Osteoblast (primary cell): ENCODE measurements at regions not wholly inside any gene's neighbourhood (a gene's known extent, or its start where the extent isn't known, plus 50 kb on each side); places are given as distances from the start of the nearest gene placed in this dataset.

Source experiments
- DNase-seq: peaks from one replicate; pipeline ENCODE4 v3.0.0; 2011; ENCODE audit warnings: low spot score, mixed read lengths; ENCODE audit not compliant: insufficient read length; ENCODE audit errors: missing footprints
- H2AFZ ChIP-seq: 2 replicates; pipeline ENCODE4 v1.6.0; 2011; ENCODE audit warnings: mild to moderate bottlenecking, low read length
- H3K27ac ChIP-seq: 2 replicates; pipeline ENCODE4 v1.5.1; 2011; ENCODE audit warnings: mild to moderate bottlenecking, low read depth, low read length, moderate library complexity
- H3K27me3 ChIP-seq: 2 replicates; pipeline ENCODE4 v1.6.0; 2012; ENCODE audit warnings: mild to moderate bottlenecking, control low read depth, inconsistent platforms, low read length, moderate library complexity; ENCODE audit not compliant: insufficient read depth
- H3K36me3 ChIP-seq: 2 replicates; pipeline ENCODE4 v1.5.1; 2011; ENCODE audit warnings: mild to moderate bottlenecking, low read length, control low read depth, moderate library complexity; ENCODE audit not compliant: insufficient read depth
- H3K4me1 ChIP-seq: 2 replicates; pipeline ENCODE4 v1.5.1; 2011; ENCODE audit warnings: mild to moderate bottlenecking, low read length, control low read depth, moderate library complexity; ENCODE audit not compliant: insufficient read depth
- H3K4me2 ChIP-seq: 2 replicates; pipeline ENCODE4 v1.6.0; 2011; ENCODE audit warnings: mild to moderate bottlenecking, low read length; ENCODE audit not compliant: insufficient read depth
- H3K4me3 ChIP-seq: fragments of 200-600 bp; sonication (generic); 3 replicates; pipeline ENCODE4 v1.5.1; 2012; ENCODE audit warnings: mild to moderate bottlenecking, low read length, inconsistent platforms; ENCODE audit not compliant: insufficient read depth
- H3K79me2 ChIP-seq: 2 replicates; pipeline ENCODE4 v1.6.0; 2012; ENCODE audit warnings: mild to moderate bottlenecking, low read length, control low read depth, inconsistent platforms; ENCODE audit not compliant: insufficient read depth
- H3K9me3 ChIP-seq: 2 replicates; pipeline ENCODE4 v1.5.1; 2011; ENCODE audit warnings: low read depth, low read length, control low read depth
- H4K20me1 ChIP-seq: 2 replicates; pipeline ENCODE4 v1.6.0; 2012; ENCODE audit warnings: mild to moderate bottlenecking, low read length, control low read depth; ENCODE audit not compliant: insufficient read depth
- CTCF ChIP-seq: IDR thresholded peaks from 2 replicates; pipeline ENCODE4 v1.5.1; 2011; ENCODE audit warnings: mild to moderate bottlenecking, low read depth, low read length, moderate library complexity; ENCODE audit errors: extremely low read depth

- no peak for DNase-seq
- H3K4me1 ChIP-seq: no peaks in the 10 kb centered on the region
- H3K36me3 ChIP-seq: no peaks in the 10 kb centered on the region
- TF ChIP-seq CTCF: no peak
- H3K27ac ChIP-seq: no peak overlapping the region
- H4K20me1 ChIP-seq: no peaks in the 10 kb centered on the region
- no peaks in the 10 kb centered on the region for H3K9me3 ChIP-seq
- H3K4me3 ChIP-seq: no peak overlapping the region
- no peak overlapping the region for H2AFZ ChIP-seq
- H3K27me3 ChIP-seq: no peaks in the 10 kb centered on the region
- no peak overlapping the region for H3K4me2 ChIP-seq
- H3K79me2 ChIP-seq: no peaks in the 10 kb centered on the region
Observed at GRCh38 chr4:164524789-164525188, 229.1 kb upstream of the SMIM31 start.

- TF ChIP-seq CTCF: no peak
- no peaks in the 10 kb centered on the region for H3K79me2 ChIP-seq
Observed at GRCh38 chr4:164526933-164527583, 226.9 kb upstream of the SMIM31 start.

GRCh38 chr4:164529058-164529457, 224.9 kb upstream of the SMIM31 start:
- no peaks in the 10 kb centered on the region for H4K20me1 ChIP-seq
- H3K4me2 ChIP-seq: no peak overlapping the region
- no peaks in the 10 kb centered on the region for H3K4me1 ChIP-seq
- H3K36me3 ChIP-seq: no peaks in the 10 kb centered on the region
- DNase-seq: no peak
- H3K9me3 ChIP-seq: no peaks in the 10 kb centered on the region
- no peaks in the 10 kb centered on the region for H3K27me3 ChIP-seq
- H3K4me3 ChIP-seq: no peak overlapping the region
- no peak for TF ChIP-seq CTCF
- no peak overlapping the region for H2AFZ ChIP-seq
- no peak overlapping the region for H3K27ac ChIP-seq
- no peaks in the 10 kb centered on the region for H3K79me2 ChIP-seq

More at GRCh38 chr4:164526933-164527583, 226.9 kb upstream of the SMIM31 start:
- no peak overlapping the region for H3K4me2 ChIP-seq
- H4K20me1 ChIP-seq: no peaks in the 10 kb centered on the region
- no peak for DNase-seq
- no peaks in the 10 kb centered on the region for H3K9me3 ChIP-seq
- H3K27ac ChIP-seq: no peak overlapping the region
- no peaks in the 10 kb centered on the region for H3K27me3 ChIP-seq
- H3K4me3 ChIP-seq: no peak overlapping the region
- H3K4me1 ChIP-seq: no peaks in the 10 kb centered on the region
- no peak overlapping the region for H2AFZ ChIP-seq
- H3K36me3 ChIP-seq: no peaks in the 10 kb centered on the region

- DNase-seq: no peak
- Histone ChIP-seq H3K4me3 (no peak overlapping the region), H3K4me1 (no peaks in the 10 kb centered on the region)
Observed at GRCh38 chr4:164529486-164529885, 224.4 kb upstream of the SMIM31 start.

More at GRCh38 chr4:164529486-164529885, 224.4 kb upstream of the SMIM31 start:
- Histone ChIP-seq H2AFZ (no peak overlapping the region), H3K4me2 (no peak overlapping the region), H3K9me3 (no peaks in the 10 kb centered on the region), H4K20me1 (no peaks in the 10 kb centered on the region), H3K27ac (no peak overlapping the region), H3K27me3 (no peaks in the 10 kb centered on the region), H3K36me3 (no peaks in the 10 kb centered on the region), H3K79me2 (no peaks in the 10 kb centered on the region)
- no peak for TF ChIP-seq CTCF
